Activated CD4-positive, alpha-beta memory T cell treated with anti-CD3 and anti-CD28 coated beads for 36 hours (primary cell): ENCODE measurements at regions not wholly inside any gene's neighbourhood (a gene's known extent, or its start where the extent isn't known, plus 50 kb on each side); places are given as distances from the start of the nearest gene placed in this dataset.

Source experiments
- CTCF ChIA-PET: fragments of 350-600 bp; sonication (Branson Sonifier 250); formaldehyde crosslinking; loops from one replicate; lab custom pipeline; 2021; ENCODE audit warnings: antibody characterized with exemption, inconsistent platforms; lab: Charles Lee
- POLR2A ChIA-PET: fragments of 350-600 bp; sonication (Branson Sonifier 250); formaldehyde crosslinking; loops from one replicate; lab custom pipeline; 2021; ENCODE audit warnings: antibody characterized with exemption; lab: Charles Lee
- DNase-seq: peaks from one replicate; pipeline ENCODE4 v3.0.0-alpha.2; 2020
- H3K27ac Mint-ChIP-seq: one replicate; pipeline ENCODE4 v1.8.0; 2021; ENCODE audit warnings: mixed read lengths
- H3K27me3 Mint-ChIP-seq: one replicate; pipeline ENCODE4 v1.8.0; 2021; ENCODE audit warnings: mixed read lengths
- H3K36me3 Mint-ChIP-seq: one replicate; pipeline ENCODE4 v1.8.0; 2021; ENCODE audit warnings: mixed read lengths
- H3K4me1 Mint-ChIP-seq: one replicate; pipeline ENCODE4 v1.8.0; 2021; ENCODE audit warnings: low read depth, mixed read lengths
- H3K4me3 Mint-ChIP-seq: one replicate; pipeline ENCODE4 v1.8.0; 2021; ENCODE audit warnings: mild to moderate bottlenecking, mixed read lengths
- H3K9me3 Mint-ChIP-seq: one replicate; pipeline ENCODE4 v1.8.0; 2021; ENCODE audit warnings: mixed read lengths
- intact Hi-C: fragments of 100-400 bp; cut with micrococcal nuclease; formaldehyde crosslinking; loops from one replicate; pipeline ENCODE4 v1.15.1; 2023

DNA sequence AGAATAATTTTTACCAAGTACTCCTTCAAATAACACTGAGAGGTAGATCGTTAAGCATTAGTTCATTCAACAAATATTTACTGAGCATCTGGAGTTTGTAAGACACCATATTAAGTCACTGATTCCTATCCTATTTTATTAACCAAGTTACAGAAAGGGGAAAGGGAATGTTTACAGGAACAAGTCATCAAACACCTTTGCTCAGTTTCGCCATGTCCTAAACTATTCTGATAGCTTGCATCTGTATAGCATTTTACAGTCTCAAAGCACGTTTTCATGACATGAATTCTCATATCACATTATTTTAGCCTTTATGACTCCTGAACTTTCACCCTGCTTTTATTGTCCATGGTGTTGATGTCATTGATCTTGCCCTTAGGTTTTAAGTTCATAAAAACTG lies 89.2 kb downstream of the AREG start:
- Mint-ChIP-seq H3K27ac (no peak overlapping the region), H3K36me3 (no peaks in the 10 kb centered on the region), H3K4me1 (no peaks in the 10 kb centered on the region), H3K4me3 (no peak overlapping the region), H3K27me3 (peaks cover 13% of the 10 kb centered on the region), H3K9me3 (no peaks in the 10 kb centered on the region)
- ChIA-PET CTCF (interaction anchor here (0.9 to 1.2 kb wide), 3 partner anchors 15 to 306 kb away, joined by 3 to 5 read pairs (median 3); no protein-coding TSS in a partner anchor), POLR2A (no interaction called here)
- intact Hi-C loops: loop anchor here (10.0 kb wide), 1 partner anchor 91 kb away; no protein-coding TSS in a partner anchor
- DNase-seq: no peak

DNA sequence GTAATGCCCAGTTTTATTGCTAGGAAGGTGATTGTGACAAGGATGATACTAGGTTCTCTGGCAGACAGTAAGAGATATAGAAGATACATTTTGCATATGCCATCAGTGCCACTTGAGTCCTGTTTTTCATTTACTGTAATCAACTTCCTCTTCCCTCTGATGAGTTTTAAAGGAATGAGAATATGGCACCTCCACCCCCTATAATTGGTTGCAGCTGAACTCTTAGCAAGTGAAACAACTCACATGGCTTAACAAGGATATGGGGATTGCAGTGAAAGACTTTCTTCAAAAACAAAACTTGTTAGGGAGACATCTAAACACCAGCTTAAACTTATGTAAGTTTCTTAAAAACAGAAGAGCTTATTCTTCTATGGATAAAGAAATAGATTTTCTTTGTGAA lies 90.0 kb downstream of the AREG start:
- POLR2A ChIA-PET: no interaction called here
- Mint-ChIP-seq H3K4me3 (no peak overlapping the region), H3K36me3 (no peaks in the 10 kb centered on the region), H3K27ac (no peak overlapping the region), H3K9me3 (no peaks in the 10 kb centered on the region), H3K27me3 (peaks cover 13% of the 10 kb centered on the region), H3K4me1 (no peaks in the 10 kb centered on the region)
- no peak for DNase-seq
- intact Hi-C loops: loop anchor here (5.0 to 10.0 kb wide), 2 partner anchors 90 to 137 kb away; no protein-coding TSS in a partner anchor
- CTCF ChIA-PET: no interaction called here

- Mint-ChIP-seq H3K27me3 (peaks cover 13% of the 10 kb centered on the region), H3K27ac (no peak overlapping the region), H3K36me3 (no peaks in the 10 kb centered on the region), H3K4me3 (no peak overlapping the region), H3K9me3 (no peaks in the 10 kb centered on the region), H3K4me1 (no peaks in the 10 kb centered on the region)
- DNase-seq: no peak
- ChIA-PET POLR2A (no interaction called here), CTCF (no interaction called here)
- intact Hi-C loops: loop anchor here (5.0 to 10.0 kb wide), 2 partner anchors 89 to 137 kb away; no protein-coding TSS in a partner anchor
Measured at GRCh38 chr4:74535512-74535911, 90.6 kb downstream of the AREG start.

- Mint-ChIP-seq H3K27ac (no peak overlapping the region), H3K9me3 (no peaks in the 10 kb centered on the region), H3K4me3 (no peak overlapping the region), H3K4me1 (no peaks in the 10 kb centered on the region), H3K27me3 (peaks cover 13% of the 10 kb centered on the region), H3K36me3 (no peaks in the 10 kb centered on the region)
- DNase-seq: no peak
- ChIA-PET POLR2A (no interaction called here), CTCF (no interaction called here)
- intact Hi-C loops: loop anchor here (5.0 to 10.0 kb wide), 2 partner anchors 88 to 136 kb away; no protein-coding TSS in a partner anchor
Measured at GRCh38 chr4:74536557-74536956, 91.6 kb downstream of the AREG start.

DNA sequence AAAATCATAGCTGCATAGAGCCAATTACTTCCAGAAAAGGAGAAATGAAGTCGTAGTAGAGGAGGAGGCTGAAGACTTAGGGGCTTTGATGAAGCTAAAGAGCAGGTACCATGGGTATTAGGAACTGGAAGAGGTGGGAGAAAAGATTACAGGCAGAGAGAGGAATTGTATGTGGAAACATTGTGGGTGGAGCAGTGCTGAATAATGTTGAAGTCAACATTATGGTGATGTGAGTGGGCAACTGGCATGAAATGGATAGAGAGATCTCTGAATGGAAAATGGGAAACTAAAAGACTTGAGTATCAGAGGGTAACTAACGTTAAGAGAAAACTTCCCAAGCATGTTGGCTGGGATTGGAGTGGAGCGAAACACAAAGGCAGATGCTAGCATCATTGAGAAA lies 92.5 kb downstream of the AREG start:
- H3K27ac Mint-ChIP-seq: no peak overlapping the region
- peaks cover under 1% of the 10 kb centered on the region for H3K4me1 Mint-ChIP-seq
- H3K4me3 Mint-ChIP-seq: no peak overlapping the region
- no peaks in the 10 kb centered on the region for H3K36me3 Mint-ChIP-seq
- H3K27me3 Mint-ChIP-seq: peaks cover 10% of the 10 kb centered on the region
- CTCF ChIA-PET: no interaction called here
- no peak for DNase-seq
- intact Hi-C loops: loop anchor here (5.0 to 10.0 kb wide), 2 partner anchors 87 to 135 kb away; no protein-coding TSS in a partner anchor
- no peaks in the 10 kb centered on the region for H3K9me3 Mint-ChIP-seq
- POLR2A ChIA-PET: no interaction called here

- Mint-ChIP-seq H3K27ac (no peak overlapping the region), H3K4me3 (no peak overlapping the region), H3K36me3 (no peaks in the 10 kb centered on the region), H3K4me1 (peaks cover 9% of the 10 kb centered on the region), H3K27me3 (peaks cover 9% of the 10 kb centered on the region), H3K9me3 (no peaks in the 10 kb centered on the region)
- ChIA-PET POLR2A (no interaction called here), CTCF (interaction anchor here (1.2 kb wide), 1 partner anchor 136 kb away, joined by 4 read pairs; no protein-coding TSS in a partner anchor)
- DNase-seq: no peak
- intact Hi-C loops: loop anchor here (5.0 to 10.0 kb wide), 2 partner anchors 86 to 133 kb away; no protein-coding TSS in a partner anchor
Measured at GRCh38 chr4:74539044-74539790, 94.3 kb downstream of the AREG start.

GRCh38 chr4:74540193-74540592 lies 95.3 kb downstream of the AREG start:
- intact Hi-C loops: no loop called here
- peaks cover 5% of the 10 kb centered on the region for H3K27me3 Mint-ChIP-seq

DNA sequence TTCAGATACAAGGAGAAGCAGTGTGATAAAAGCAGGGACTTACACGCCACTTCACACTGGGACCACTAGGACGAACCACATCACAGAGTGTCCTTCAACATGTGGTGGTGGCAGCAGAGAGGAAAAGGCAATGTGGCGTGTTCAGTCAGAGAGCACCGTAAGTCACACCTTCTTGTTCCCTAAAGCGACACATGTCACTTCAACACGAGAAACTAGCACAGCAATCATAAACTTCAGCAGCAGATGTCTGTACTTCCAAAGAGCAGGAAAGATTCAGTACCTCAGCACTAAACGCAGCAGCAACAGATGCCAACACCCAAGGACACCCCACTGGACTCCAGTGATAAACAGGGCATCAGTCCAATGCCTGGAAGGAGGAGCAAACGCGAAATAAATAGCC lies 96.7 kb downstream of the AREG start:
- Mint-ChIP-seq H3K27ac (no peak overlapping the region), H3K4me1 (peaks cover 9% of the 10 kb centered on the region), H3K4me3 (no peak overlapping the region), H3K9me3 (no peaks in the 10 kb centered on the region), H3K36me3 (no peaks in the 10 kb centered on the region), H3K27me3 (peaks cover 5% of the 10 kb centered on the region)
- intact Hi-C loops: no loop called here
- DNase-seq: no peak
- ChIA-PET POLR2A (no interaction called here), CTCF (no interaction called here)

More at GRCh38 chr4:74540193-74540592, 95.3 kb downstream of the AREG start:
- peaks cover 9% of the 10 kb centered on the region for H3K4me1 Mint-ChIP-seq
- H3K4me3 Mint-ChIP-seq: no peak overlapping the region
- no peaks in the 10 kb centered on the region for H3K9me3 Mint-ChIP-seq
- ChIA-PET POLR2A (no interaction called here), CTCF (no interaction called here)
- H3K27ac Mint-ChIP-seq: no peak overlapping the region
- no peaks in the 10 kb centered on the region for H3K36me3 Mint-ChIP-seq
- no peak for DNase-seq

GRCh38 chr4:74543231-74543781 lies 98.4 kb downstream of the AREG start:
- intact Hi-C loops: no loop called here
- Mint-ChIP-seq H3K4me1 (peaks cover 9% of the 10 kb centered on the region), H3K27ac (no peak overlapping the region), H3K27me3 (no peaks in the 10 kb centered on the region), H3K36me3 (no peaks in the 10 kb centered on the region), H3K4me3 (no peak overlapping the region), H3K9me3 (no peaks in the 10 kb centered on the region)
- ChIA-PET CTCF (interaction anchor here (2.2 kb wide), 1 partner anchor 11 kb away, joined by 12 read pairs; no protein-coding TSS in a partner anchor), POLR2A (no interaction called here)
- no peak for DNase-seq

- no peak for DNase-seq
- no peaks in the 10 kb centered on the region for H3K36me3 Mint-ChIP-seq
- intact Hi-C loops: no loop called here
Measured at GRCh38 chr4:74543983-74544382, 99.0 kb downstream of the AREG start.

DNA sequence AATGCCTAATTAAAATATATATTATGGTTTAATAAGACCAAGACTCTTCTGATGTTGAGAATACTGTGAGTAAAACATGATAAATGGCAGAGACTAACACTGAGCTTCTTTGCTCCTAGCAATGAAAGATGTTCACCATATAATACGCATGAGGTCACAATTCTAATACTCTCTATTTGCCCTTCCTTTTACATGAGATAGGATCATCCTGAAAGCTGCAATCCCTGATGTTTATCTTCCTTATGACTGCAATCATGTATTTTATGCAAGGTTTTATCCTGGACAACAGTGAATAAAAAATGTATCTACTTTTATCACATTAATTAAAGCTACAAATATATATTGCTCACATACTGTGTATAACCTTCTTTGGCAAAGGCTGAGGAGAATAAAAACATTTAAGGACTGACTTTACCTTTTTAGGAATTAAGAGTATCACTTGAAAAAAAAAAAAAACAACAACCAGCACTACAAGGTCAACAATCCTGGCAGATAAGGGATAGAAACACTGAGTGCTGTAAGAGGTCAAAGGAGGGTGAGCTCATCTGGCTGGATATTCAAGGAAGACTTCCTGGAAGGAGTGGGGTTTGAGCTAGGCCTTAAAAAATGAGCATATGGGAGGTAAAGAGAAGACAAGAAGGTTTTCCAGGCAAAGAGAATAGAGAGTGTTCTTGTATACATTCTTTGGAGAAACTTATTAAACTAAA lies 99.9 kb downstream of the AREG start:
- H3K27me3 Mint-ChIP-seq: peaks cover 1% of the 10 kb centered on the region
- CTCF ChIA-PET: interaction anchor here (2.2 kb wide), 1 partner anchor 13 kb away, joined by 12 read pairs; no protein-coding TSS in a partner anchor
- peaks cover 9% of the 10 kb centered on the region for H3K4me1 Mint-ChIP-seq
- no peaks in the 10 kb centered on the region for H3K36me3 Mint-ChIP-seq
- intact Hi-C loops: no loop called here
- no peak for DNase-seq
- POLR2A ChIA-PET: no interaction called here
- H3K4me3 Mint-ChIP-seq: no peak overlapping the region
- H3K27ac Mint-ChIP-seq: no peak overlapping the region
- no peaks in the 10 kb centered on the region for H3K9me3 Mint-ChIP-seq

More at GRCh38 chr4:74543983-74544382, 99.0 kb downstream of the AREG start:
- Mint-ChIP-seq H3K27ac (no peak overlapping the region), H3K9me3 (no peaks in the 10 kb centered on the region), H3K4me1 (peaks cover 9% of the 10 kb centered on the region), H3K4me3 (no peak overlapping the region), H3K27me3 (peaks cover 1% of the 10 kb centered on the region)
- CTCF ChIA-PET: interaction anchor here (2.2 kb wide), 1 partner anchor 12 kb away, joined by 12 read pairs; no protein-coding TSS in a partner anchor
- POLR2A ChIA-PET: no interaction called here

GRCh38 chr4:74545448-74545847 lies 100.5 kb downstream of the AREG start:
- Mint-ChIP-seq H3K4me3 (no peak overlapping the region), H3K36me3 (no peaks in the 10 kb centered on the region), H3K27me3 (peaks cover 1% of the 10 kb centered on the region), H3K27ac (no peak overlapping the region), H3K9me3 (no peaks in the 10 kb centered on the region), H3K4me1 (peaks cover 9% of the 10 kb centered on the region)
- CTCF ChIA-PET: interaction anchor here (2.2 kb wide), 1 partner anchor 13 kb away, joined by 12 read pairs; no protein-coding TSS in a partner anchor
- no peak for DNase-seq
- POLR2A ChIA-PET: no interaction called here
- intact Hi-C loops: no loop called here
